Transverse colon (tissue), 4 donors: ENCODE measurements at regions not wholly inside any gene's neighbourhood (a gene's known extent, or its start where the extent isn't known, plus 50 kb on each side); places are given as distances from the start of the nearest gene placed in this dataset.

Experiments
- DNase-seq: peaks from one replicate; pipeline ENCODE4 v3.0.0-alpha.2; 2019
- H3K27ac ChIP-seq, 4 donors: fragments of 200-600 bp; sonication (generic); 2 replicates each; pipeline ENCODE4 v1.5.1; 2016 to 2018; ENCODE audit warnings: inconsistent platforms in 4 of 4
- H3K27me3 ChIP-seq: fragments of 200-600 bp; sonication (generic); 2 replicates; pipeline ENCODE4 v1.5.1; 2017; ENCODE audit warnings: inconsistent platforms
- H3K36me3 ChIP-seq, 4 donors: fragments of 200-600 bp; sonication (generic); 2 replicates each; pipeline ENCODE4 v1.5.1; 2017 to 2019; ENCODE audit warnings: inconsistent platforms in 4 of 4
- H3K4me1 ChIP-seq, 4 donors: fragments of 200-600 bp; sonication (generic); 2 replicates each; pipeline ENCODE4 v1.5.1; 2017 to 2020; ENCODE audit warnings: inconsistent platforms in 4 of 4
- H3K4me3 ChIP-seq, 4 donors: fragments of 200-600 bp; sonication (generic); 1 replicate in 1 of 4; 2 replicates in 3 of 4; pipeline versions ENCODE4 v1.5.1 to v1.6.1; 2017 to 2019; ENCODE audit warnings: inconsistent platforms in 4 of 4
- H3K9me3 ChIP-seq, 2 donors: fragments of 200-600 bp; sonication (generic); 2 replicates each; pipeline ENCODE4 v1.5.1; 2017 to 2019; ENCODE audit warnings: inconsistent platforms in 2 of 2
- EP300 ChIP-seq: sonication (generic); formaldehyde crosslinking; IDR thresholded peaks from one replicate; pipeline ENCODE4 v1.6.1; 2017; ENCODE audit warnings: antibody characterized with exemption, low read depth
- POLR2A ChIP-seq: fragments of 450-650 bp; IDR thresholded peaks from one replicate; pipeline ENCODE4 v1.6.1; 2016; ENCODE audit warnings: antibody characterized with exemption, mild to moderate bottlenecking, moderate library complexity
- POLR2AphosphoS5 ChIP-seq, 3 donors: sonication (generic); formaldehyde crosslinking; IDR thresholded peaks; one replicate each; pipeline ENCODE4 v1.6.1; 2016; ENCODE audit warnings: antibody characterized with exemption in 3 of 3
- WGBS, 2 donors: methylation state at CpG; one replicate each; pipeline ENCODE4 v1.1.5; 2018; ENCODE audit warnings: low coverage in 1 of 2; 5-methylcytosine and 5-hydroxymethylcytosine counted together
- in situ Hi-C, 4 donors: fragments of 200-750 bp; cut with MboI; loops; one replicate each; pipeline versions ENCODE4 v1.15.0 to v1.15.1; 2017; ENCODE audit warnings: low sequenced_read_pairs in 3 of 4, low pct_ligation_motif_present in 1 of 4, low pct_unique_long_range_greater_than_20kb in 1 of 4
- intact Hi-C: fragments of 100-400 bp; cut with DNase I; formaldehyde crosslinking; loops from one replicate; pipeline ENCODE4 v1.15.1; 2023; ENCODE audit warnings: low total_unique reads
- TF ChIP-seq, protein P1 (sequence below), 5 experiments: fragments of 200-600 bp in 3 of 5; fragments of 450-650 bp in 2 of 5; sonication (generic) in 3 of 5; IDR thresholded peaks; 1 replicate in 2 of 5; 2 replicates in 3 of 5; pipeline ENCODE4 v1.5.1; 2016 to 2017; ENCODE audit warnings: antibody characterized with exemption in 5 of 5, inconsistent platforms in 3 of 5, mild to moderate bottlenecking in 2 of 5, moderate library complexity in 1 of 5

- no peaks in the 10 kb centered on the region for H3K9me3 ChIP-seq
- WGBS, 2 donors, result 83 to 84% methylated on average over 3 of the region's 3 CpGs
- no peak overlapping the region for H3K27ac ChIP-seq
- no peak for DNase-seq
- H3K4me1 ChIP-seq, result no peaks in the 10 kb centered on the region
- H3K27me3 ChIP-seq, result no peaks in the 10 kb centered on the region
- intact Hi-C loops (no loop called here), in situ Hi-C loops (no loop called here)
- TF ChIP-seq POLR2A (no peak), EP300 (no peak), POLR2AphosphoS5 (IDR thresholded peaks at IDR 0.05) (no peak)
- TF ChIP-seq, protein P1, sequence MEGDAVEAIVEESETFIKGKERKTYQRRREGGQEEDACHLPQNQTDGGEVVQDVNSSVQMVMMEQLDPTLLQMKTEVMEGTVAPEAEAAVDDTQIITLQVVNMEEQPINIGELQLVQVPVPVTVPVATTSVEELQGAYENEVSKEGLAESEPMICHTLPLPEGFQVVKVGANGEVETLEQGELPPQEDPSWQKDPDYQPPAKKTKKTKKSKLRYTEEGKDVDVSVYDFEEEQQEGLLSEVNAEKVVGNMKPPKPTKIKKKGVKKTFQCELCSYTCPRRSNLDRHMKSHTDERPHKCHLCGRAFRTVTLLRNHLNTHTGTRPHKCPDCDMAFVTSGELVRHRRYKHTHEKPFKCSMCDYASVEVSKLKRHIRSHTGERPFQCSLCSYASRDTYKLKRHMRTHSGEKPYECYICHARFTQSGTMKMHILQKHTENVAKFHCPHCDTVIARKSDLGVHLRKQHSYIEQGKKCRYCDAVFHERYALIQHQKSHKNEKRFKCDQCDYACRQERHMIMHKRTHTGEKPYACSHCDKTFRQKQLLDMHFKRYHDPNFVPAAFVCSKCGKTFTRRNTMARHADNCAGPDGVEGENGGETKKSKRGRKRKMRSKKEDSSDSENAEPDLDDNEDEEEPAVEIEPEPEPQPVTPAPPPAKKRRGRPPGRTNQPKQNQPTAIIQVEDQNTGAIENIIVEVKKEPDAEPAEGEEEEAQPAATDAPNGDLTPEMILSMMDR (IDR thresholded peaks at IDR 0.05), result no peak
- H3K4me3 ChIP-seq, result no peak overlapping the region
- no peaks in the 10 kb centered on the region for H3K36me3 ChIP-seq
Measured at GRCh38 chr5:99119326-99119725, 190.5 kb upstream of the CHD1 start.

GRCh38 chr5:99116526-99116925 lies 187.7 kb upstream of the CHD1 start:
- intact Hi-C loops, result no loop called here
- no peaks in the 10 kb centered on the region for H3K36me3 ChIP-seq

DNA sequence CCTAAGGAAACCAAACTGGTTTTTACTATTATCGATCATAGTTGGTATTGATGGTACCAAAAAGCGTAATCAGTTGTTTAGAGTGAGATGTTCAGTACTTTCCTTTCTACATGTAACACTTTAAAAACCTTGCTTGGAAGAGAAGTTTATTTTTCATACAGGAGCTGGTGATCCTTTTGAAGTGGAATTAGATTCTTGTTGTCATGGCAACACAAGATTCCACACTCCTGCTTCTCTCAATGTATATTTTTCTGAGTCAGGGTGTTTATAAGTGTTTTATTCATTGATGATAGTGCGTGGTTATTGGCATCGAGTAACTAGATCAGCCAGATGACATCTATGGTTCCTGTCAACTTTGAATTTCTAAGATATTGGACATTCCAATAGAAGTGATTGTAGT lies 181.1 kb upstream of the CHD1 start:
- no peaks in the 10 kb centered on the region for H3K9me3 ChIP-seq
- no peak for DNase-seq
- H3K36me3 ChIP-seq, result no peaks in the 10 kb centered on the region
- no peak overlapping the region for H3K27ac ChIP-seq
- no peaks in the 10 kb centered on the region for H3K27me3 ChIP-seq
- intact Hi-C loops (no loop called here), in situ Hi-C loops (no loop called here)
- H3K4me1 ChIP-seq, result peaks cover 0 to 6% (median 3%) of the 10 kb centered on the region in 4 donors
- H3K4me3 ChIP-seq, result no peak overlapping the region
- TF ChIP-seq POLR2AphosphoS5 (IDR thresholded peaks at IDR 0.05) (no peak), POLR2A (no peak), EP300 (no peak)
- TF ChIP-seq, protein P1 (IDR thresholded peaks at IDR 0.05), result no peak
- WGBS, 2 donors, result 83 to 86% methylated on average over 4 of the region's 4 CpGs

More at GRCh38 chr5:99116526-99116925, 187.7 kb upstream of the CHD1 start:
- H3K27ac ChIP-seq, result no peak overlapping the region
- H3K27me3 ChIP-seq, result no peaks in the 10 kb centered on the region
- TF ChIP-seq, protein P1 (IDR thresholded peaks at IDR 0.05), result no peak
- TF ChIP-seq EP300 (no peak), POLR2A (no peak), POLR2AphosphoS5 (IDR thresholded peaks at IDR 0.05) (no peak)
- no peak overlapping the region for H3K4me3 ChIP-seq
- H3K9me3 ChIP-seq, result no peaks in the 10 kb centered on the region
- 67 to 73% methylated on average over 4 of the region's 4 CpGs for WGBS, 2 donors
- no peak for DNase-seq
- no peaks in the 10 kb centered on the region for H3K4me1 ChIP-seq
- in situ Hi-C loops, result no loop called here

DNA sequence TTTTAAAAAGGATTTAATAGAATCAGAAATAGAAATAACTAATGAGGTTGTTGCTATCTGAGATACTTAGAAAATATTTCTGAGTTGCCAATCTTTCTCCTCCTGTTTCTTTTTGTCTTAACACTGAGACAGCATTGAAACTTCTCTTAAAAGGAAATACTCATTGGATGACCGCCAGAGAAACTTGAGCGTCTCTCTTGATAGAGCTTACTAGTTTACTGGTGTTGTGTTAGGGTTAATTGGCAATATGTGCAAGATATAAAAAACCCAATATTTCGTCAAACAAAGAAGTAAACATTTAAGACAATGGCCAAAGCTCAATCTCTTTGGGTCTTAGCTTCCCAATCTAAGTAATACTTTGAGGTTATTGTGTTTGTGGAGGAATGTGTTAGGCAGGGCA lies 176.4 kb upstream of the CHD1 start:
- Histone ChIP-seq H3K27ac (no peak overlapping the region), H3K27me3 (no peaks in the 10 kb centered on the region), H3K4me1 (peaks cover 0 to 8% (median 4%) of the 10 kb centered on the region in 4 donors), H3K9me3 (no peaks in the 10 kb centered on the region), H3K36me3 (no peaks in the 10 kb centered on the region), H3K4me3 (no peak overlapping the region)
- in situ Hi-C loops, result no loop called here
- WGBS, 2 donors, result 23 to 35% methylated on average over 3 of the region's 3 CpGs
- intact Hi-C loops, result no loop called here
- DNase-seq, result no peak
- TF ChIP-seq, protein P1 (IDR thresholded peaks at IDR 0.05), result no peak
- TF ChIP-seq EP300 (no peak), POLR2A (no peak), POLR2AphosphoS5 (IDR thresholded peaks at IDR 0.05) (no peak)
